Neuron (in vitro differentiated cells): ENCODE measurements at regions not wholly inside any gene's neighbourhood (a gene's known extent, or its start where the extent isn't known, plus 50 kb on each side); places are given as distances from the start of the nearest gene placed in this dataset.

Experiments
- H2AFZ ChIP-seq: one replicate; pipeline ENCODE4 v1.6.1; 2013; ENCODE audit warnings: low read depth, mild to moderate bottlenecking, inconsistent platforms, low read length, moderate library complexity
- H3K27me3 ChIP-seq: one replicate; pipeline ENCODE4 v1.6.1; 2013; ENCODE audit warnings: low read length; ENCODE audit not compliant: insufficient read depth
- H3K36me3 ChIP-seq: one replicate; pipeline ENCODE4 v1.6.1; 2013; ENCODE audit warnings: low read length; ENCODE audit not compliant: insufficient read depth
- H3K4me1 ChIP-seq: one replicate; pipeline ENCODE4 v1.6.1; 2013; ENCODE audit warnings: low read length; ENCODE audit not compliant: insufficient read depth
- H3K4me3 ChIP-seq: 2 replicates; pipeline ENCODE4 v1.5.1; 2013; ENCODE audit warnings: mild to moderate bottlenecking, low read length, moderate library complexity
- H3K9me3 ChIP-seq: one replicate; pipeline ENCODE4 v1.6.1; 2013; ENCODE audit warnings: low read length

DNA sequence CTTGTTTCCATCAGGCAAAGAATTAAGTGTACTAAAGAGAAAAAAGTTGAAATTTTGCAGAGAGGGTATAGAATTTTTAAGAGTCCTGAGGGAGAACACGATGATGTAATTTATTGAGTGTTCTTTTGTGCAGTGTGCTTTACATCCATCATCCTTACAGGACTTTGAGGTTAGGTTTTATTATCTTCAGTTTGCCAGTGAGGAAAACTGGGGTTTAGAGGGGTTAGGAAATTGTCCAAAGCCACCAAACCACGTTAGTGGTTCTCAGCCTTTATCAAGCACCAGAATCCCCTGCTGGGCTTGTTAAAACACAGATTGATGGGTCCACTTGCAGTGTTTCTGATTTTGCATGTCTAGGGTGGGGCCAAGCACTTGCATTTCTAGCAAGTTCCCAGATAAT, 277.5 kb downstream of the KCNS3 start:
- no peak overlapping the region for H2AFZ ChIP-seq
- no peaks in the 10 kb centered on the region for H3K27me3 ChIP-seq
- no peaks in the 10 kb centered on the region for H3K36me3 ChIP-seq
- no peak overlapping the region for H3K4me3 ChIP-seq
- no peaks in the 10 kb centered on the region for H3K9me3 ChIP-seq
- H3K4me1 ChIP-seq, result no peaks in the 10 kb centered on the region

DNA sequence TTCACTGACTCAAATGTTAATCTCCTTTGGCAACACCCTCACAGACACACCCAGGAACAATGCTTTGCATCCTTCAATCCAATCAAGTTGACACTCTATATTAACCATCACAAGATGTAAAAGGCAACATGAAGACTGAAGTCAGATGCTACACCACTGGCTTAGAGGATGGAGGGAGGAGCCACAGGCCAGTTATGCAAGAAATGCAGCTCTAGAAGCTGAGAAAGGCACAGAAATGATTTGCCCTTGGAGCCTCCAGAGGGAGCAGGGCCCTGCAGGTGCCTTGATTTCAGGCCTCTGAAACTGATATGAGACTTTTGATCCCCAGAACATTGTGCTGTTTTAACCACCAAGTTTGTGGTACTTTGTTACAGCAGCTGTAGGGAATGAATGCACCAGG, 276.3 kb downstream of the KCNS3 start:
- no peaks in the 10 kb centered on the region for H3K27me3 ChIP-seq
- no peaks in the 10 kb centered on the region for H3K9me3 ChIP-seq
- no peak overlapping the region for H2AFZ ChIP-seq
- H3K4me1 ChIP-seq, result no peaks in the 10 kb centered on the region
- H3K4me3 ChIP-seq, result no peak overlapping the region
- H3K36me3 ChIP-seq, result no peaks in the 10 kb centered on the region

DNA sequence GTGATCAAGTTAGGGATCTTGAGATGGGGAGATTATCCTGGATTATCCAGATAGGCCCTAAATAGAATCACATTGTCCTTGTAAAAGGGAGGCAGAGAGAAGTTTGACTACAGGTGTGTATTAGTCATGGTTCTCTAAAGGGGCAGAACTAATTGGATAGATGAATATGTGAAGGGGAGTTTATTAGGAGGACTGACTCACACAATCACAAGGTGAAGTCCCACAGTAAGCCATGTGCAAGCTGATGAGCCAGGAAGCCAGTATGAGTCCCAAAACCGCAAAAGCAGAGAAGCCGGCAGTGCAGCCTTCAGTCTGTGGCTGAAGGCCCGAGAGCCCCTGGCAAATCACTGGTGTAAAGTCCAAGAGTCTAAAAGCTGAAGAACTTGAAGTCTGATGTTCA, 275.8 kb downstream of the KCNS3 start:
- Histone ChIP-seq H3K27me3 (no peaks in the 10 kb centered on the region), H3K4me1 (no peaks in the 10 kb centered on the region), H2AFZ (no peak overlapping the region), H3K9me3 (no peaks in the 10 kb centered on the region), H3K4me3 (no peak overlapping the region), H3K36me3 (no peaks in the 10 kb centered on the region)

DNA sequence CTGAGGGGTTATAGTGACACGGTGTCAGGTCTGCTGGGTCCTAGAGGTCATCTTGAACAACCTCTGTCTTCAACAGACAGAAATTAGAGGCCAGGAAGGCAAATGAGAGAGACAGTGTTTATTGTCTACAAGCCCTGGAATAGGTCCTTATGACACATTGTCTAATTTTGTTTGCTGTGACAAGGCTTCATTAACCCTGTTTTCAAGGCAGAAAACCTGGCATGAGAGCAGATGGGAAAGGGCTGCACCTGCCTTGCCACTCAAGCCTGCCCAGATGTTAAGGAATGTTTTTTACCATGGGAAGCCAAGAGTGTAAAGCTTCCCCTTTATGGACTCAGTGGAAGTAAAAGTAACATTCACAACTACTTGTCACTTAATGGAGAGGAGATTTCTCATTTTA, 275.3 kb downstream of the KCNS3 start:
- Histone ChIP-seq H3K4me1 (no peaks in the 10 kb centered on the region), H3K36me3 (no peaks in the 10 kb centered on the region), H3K9me3 (no peaks in the 10 kb centered on the region), H3K4me3 (no peak overlapping the region), H3K27me3 (no peaks in the 10 kb centered on the region), H2AFZ (no peak overlapping the region)

DNA sequence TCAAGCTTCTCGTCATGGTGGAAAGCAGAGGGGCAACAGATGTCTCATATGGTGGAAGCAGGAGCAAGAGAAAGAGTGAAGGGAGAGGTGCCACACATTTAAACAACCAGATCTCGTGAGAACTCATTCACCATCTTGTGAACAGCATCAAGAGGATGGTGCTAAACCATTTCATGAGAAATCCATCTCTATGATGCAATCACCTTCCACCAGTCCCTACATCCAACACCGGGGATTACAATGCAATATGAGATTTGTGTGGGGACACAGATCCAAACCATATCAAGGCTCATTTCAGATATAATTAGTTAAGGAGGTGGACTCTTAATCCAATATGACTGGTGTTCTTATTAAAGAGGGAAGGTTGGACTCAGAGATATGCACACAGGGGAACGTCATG, 272.8 kb downstream of the KCNS3 start:
- Histone ChIP-seq H3K9me3 (no peaks in the 10 kb centered on the region), H3K4me3 (no peak overlapping the region), H3K36me3 (no peaks in the 10 kb centered on the region), H2AFZ (no peak overlapping the region), H3K27me3 (no peaks in the 10 kb centered on the region), H3K4me1 (no peaks in the 10 kb centered on the region)

DNA sequence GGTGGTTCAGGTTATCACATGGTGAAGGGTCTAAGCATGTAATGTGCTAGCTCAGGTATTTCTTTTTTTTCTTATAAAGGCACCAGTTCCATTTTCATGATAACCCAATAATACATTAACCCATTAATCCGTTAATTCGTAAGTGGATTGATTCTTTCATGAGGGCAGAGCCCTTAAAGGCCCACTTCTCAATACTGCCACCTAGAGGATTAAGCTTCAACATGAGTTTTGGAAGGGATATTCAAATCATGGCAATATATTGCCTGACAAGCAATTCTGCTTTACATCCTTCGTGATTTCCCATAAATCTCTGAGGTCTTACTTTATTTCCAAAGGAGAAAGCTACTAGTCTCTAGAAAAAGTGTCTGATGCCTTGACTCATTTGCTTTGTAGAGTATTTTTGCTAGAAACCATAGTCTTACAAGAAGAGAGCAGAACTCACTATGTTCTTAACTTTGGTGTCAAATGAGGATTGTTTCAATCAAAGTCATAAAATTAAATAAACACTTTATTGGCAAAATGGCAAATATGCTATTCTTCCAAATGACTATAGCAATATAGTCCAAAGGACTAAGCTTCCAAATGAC, 271.3 kb downstream of the KCNS3 start:
- Histone ChIP-seq H3K36me3 (no peaks in the 10 kb centered on the region), H3K9me3 (no peaks in the 10 kb centered on the region), H3K4me1 (no peaks in the 10 kb centered on the region), H2AFZ (no peak overlapping the region), H3K27me3 (no peaks in the 10 kb centered on the region), H3K4me3 (no peak overlapping the region)

DNA sequence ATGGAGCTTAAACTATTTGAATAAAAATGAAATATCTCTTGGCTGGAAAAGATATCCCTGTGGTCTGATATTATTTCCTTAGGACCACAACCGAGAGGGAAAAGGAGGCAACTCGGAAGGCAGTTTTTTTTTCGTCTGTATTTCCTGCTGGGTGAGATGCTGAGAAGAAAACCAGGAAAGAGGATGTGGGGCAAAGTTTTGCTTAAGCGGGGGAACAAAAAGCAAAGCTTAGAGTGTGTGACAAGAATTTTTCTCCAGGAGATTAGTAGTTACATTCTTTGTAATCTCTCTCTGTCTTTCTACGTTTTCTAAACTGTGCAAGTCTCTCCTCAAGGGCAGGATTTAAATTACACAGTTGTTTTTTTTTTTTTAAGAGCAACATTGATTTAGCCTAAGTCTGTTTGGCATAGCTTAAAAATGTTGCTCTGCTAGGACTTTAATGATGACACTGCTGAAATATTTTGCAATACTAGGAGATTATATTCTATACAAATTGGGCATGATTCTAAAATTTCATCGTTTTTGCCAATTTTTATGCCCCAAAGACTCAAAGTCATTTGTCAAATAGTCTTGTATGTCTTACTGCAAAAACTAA, 258.5 kb downstream of the KCNS3 start:
- Histone ChIP-seq H2AFZ (no peak overlapping the region), H3K27me3 (no peaks in the 10 kb centered on the region), H3K4me1 (no peaks in the 10 kb centered on the region), H3K9me3 (no peaks in the 10 kb centered on the region), H3K36me3 (no peaks in the 10 kb centered on the region), H3K4me3 (no peak overlapping the region)

DNA sequence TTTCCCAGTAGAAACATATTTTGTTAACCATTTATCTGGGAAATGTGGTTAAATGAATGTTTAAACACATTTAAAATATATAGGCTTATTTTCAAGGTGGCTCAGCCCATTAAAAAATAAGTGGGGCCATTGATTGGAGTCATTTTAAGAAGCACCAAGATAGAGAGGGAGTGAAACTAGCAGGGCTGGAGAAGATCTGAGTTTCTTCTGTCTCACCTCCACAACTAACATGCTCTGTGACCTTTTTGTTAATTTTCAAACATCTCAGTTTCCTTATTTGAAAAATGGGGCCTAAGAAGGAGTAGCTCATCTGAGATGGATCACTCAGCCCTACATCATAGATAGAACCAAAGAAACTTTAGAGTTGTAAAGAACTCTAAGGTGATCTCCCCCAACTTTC, 254.8 kb downstream of the KCNS3 start:
- H2AFZ ChIP-seq, result no peak overlapping the region
- H3K9me3 ChIP-seq, result no peaks in the 10 kb centered on the region
- H3K27me3 ChIP-seq, result no peaks in the 10 kb centered on the region
- no peaks in the 10 kb centered on the region for H3K36me3 ChIP-seq
- no peak overlapping the region for H3K4me3 ChIP-seq
- H3K4me1 ChIP-seq, result no peaks in the 10 kb centered on the region

DNA sequence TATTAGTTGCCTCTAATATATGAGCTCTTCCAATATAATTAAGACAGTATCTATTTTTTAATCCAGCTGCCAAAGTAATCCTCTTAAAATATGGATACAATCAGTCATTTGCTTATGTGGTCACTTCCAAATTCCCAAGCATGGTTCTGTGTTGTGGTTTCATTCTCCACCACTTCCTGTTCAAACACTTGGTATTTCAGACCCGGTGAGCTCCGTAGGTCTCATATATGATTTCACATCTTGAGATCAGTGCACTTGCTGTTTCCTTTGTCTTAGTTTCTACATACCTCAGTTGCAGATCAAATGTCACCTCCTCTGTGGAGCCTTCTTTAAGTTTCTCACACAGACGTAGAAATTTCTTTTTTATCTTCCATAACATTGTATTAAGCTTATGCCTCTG, 254.2 kb downstream of the KCNS3 start:
- no peaks in the 10 kb centered on the region for H3K27me3 ChIP-seq
- H3K4me3 ChIP-seq, result no peak overlapping the region
- H3K36me3 ChIP-seq, result no peaks in the 10 kb centered on the region
- H3K4me1 ChIP-seq, result no peaks in the 10 kb centered on the region
- H2AFZ ChIP-seq, result no peak overlapping the region
- no peaks in the 10 kb centered on the region for H3K9me3 ChIP-seq

DNA sequence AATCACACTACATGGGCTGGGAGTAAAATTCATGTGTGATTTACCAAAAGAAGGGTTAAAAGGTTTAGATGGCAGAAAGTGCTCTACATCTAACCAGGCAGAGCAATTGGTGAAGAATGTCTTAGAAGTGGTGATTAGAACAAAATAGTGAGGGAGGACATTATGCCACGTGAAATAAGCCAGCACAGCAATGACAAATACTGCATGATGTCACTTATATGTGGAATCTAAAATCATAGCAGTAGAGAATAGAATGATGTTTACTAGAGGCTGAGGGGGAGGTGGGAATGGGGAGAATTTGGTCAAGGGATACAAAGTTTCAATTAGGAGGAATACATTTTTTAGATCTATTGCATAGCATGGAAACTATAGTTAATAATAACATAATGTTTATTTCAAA, 253.3 kb downstream of the KCNS3 start:
- Histone ChIP-seq H3K9me3 (no peaks in the 10 kb centered on the region), H3K27me3 (no peaks in the 10 kb centered on the region), H3K36me3 (no peaks in the 10 kb centered on the region), H3K4me3 (no peak overlapping the region), H3K4me1 (no peaks in the 10 kb centered on the region), H2AFZ (no peak overlapping the region)

DNA sequence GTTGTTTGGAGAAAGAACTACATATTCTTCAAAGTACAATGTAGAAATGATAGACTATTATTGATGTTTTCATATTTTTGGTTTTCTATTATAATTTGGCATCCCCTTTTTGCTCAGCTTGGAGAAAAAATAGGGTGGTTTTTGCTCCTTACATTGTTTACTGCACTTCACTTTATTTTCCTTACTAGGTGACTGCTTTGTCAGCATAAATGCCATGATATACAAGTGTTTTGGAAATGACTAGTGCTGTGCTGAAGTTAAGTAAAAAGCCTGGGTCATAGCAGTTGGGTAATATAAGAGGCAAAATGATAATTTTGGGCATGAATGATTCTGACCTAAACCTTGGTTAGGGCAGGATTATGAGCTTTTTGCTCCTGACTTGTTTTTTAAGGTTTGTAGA, 250.9 kb downstream of the KCNS3 start:
- H3K27me3 ChIP-seq, result no peaks in the 10 kb centered on the region

DNA sequence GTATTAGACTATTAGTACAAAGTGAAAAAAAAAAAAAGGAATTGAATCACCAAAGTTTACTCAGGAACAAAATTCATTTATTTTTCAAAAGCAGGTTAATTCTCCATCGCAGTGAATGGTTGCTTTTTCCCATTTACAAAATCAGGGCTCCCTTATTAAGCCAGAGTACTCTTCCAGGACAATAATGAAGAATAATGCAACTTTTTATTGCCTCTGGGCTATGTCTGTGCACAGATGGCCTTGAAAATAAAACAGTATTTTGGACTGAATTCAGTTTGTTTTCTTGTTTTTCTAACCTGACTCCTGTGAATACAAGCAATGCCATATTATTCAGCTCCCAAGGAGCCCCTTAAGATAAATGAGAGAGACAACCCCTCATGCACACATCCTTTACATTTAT, 246.8 kb downstream of the KCNS3 start:
- no peaks in the 10 kb centered on the region for H3K36me3 ChIP-seq
- no peaks in the 10 kb centered on the region for H3K27me3 ChIP-seq
- no peaks in the 10 kb centered on the region for H3K4me1 ChIP-seq
- no peak overlapping the region for H2AFZ ChIP-seq
- H3K4me3 ChIP-seq, result no peak overlapping the region
- H3K9me3 ChIP-seq, result no peaks in the 10 kb centered on the region

More for the DNA sequence above, 250.9 kb downstream of the KCNS3 start:
- Histone ChIP-seq H3K4me1 (no peaks in the 10 kb centered on the region), H3K9me3 (no peaks in the 10 kb centered on the region), H2AFZ (no peak overlapping the region), H3K4me3 (no peak overlapping the region), H3K36me3 (no peaks in the 10 kb centered on the region)

DNA sequence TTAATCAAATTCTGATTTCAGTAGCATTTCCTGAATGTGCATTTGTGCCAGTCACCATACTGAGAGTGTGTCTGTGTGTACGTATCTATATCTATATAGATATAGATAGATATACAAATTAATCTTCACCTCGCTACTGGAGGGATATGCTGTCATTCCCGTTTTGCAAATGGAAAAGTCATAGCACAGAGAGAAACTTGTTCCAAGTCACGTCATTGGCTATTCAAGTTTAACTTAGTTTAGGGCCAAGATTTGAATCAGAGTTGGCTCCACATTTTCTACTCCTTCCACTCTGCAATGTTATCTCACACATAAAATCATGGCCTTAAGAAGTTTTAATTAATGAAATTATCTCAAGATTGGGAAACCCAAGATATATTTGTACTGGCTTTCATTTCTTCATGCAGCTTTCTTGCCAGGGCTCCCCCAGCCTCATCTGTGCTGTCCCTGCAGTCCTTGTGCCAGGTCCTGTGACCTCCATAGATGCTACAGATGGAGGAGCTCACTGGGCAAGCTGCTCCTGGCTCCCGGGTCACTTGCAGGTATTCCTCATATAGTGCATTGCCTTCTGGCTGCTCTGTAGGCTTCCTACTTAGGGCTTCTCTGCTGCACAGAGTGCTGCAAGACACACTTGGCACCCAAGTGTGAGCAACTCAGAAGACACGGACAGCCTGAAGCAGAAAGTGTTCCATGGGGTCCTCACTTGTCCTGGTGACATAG, 245.8 kb downstream of the KCNS3 start:
- Histone ChIP-seq H3K27me3 (no peaks in the 10 kb centered on the region), H2AFZ (no peak overlapping the region), H3K4me1 (no peaks in the 10 kb centered on the region), H3K4me3 (no peak overlapping the region), H3K36me3 (no peaks in the 10 kb centered on the region), H3K9me3 (no peaks in the 10 kb centered on the region)

DNA sequence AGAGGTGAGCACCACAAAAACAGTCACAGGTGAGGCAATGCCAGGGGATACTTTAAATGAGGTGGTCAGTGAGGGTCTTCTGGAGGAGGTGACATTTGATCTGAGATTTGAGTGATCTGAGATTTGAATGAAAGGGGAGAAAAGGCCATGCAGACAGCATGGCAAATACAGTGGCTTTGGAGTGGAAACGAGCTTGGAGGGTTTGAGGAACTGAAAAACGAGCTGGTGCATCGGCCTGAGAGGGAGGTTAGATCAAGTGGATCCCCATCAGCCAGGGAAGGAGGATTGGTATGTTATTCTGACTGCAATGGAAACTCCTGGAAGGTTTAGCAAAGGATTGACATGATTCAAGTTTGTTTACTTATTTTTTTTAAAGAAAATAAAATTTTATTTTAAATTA, 245.1 kb downstream of the KCNS3 start:
- no peaks in the 10 kb centered on the region for H3K36me3 ChIP-seq
- H3K4me3 ChIP-seq, result no peak overlapping the region
- no peaks in the 10 kb centered on the region for H3K9me3 ChIP-seq
- no peaks in the 10 kb centered on the region for H3K27me3 ChIP-seq
- H2AFZ ChIP-seq, result no peak overlapping the region
- H3K4me1 ChIP-seq, result no peaks in the 10 kb centered on the region
